Peyer's patch (tissue), 4 donors: ENCODE measurements at regions not wholly inside any gene's neighbourhood (a gene's known extent, or its start where the extent isn't known, plus 50 kb on each side); places are given as distances from the start of the nearest gene placed in this dataset.
A peak's percentile ranks its signal among the peaks of the same experiment; 100 is the strongest.

ENCODE experiments used
- DNase-seq, 3 donors: peaks; one replicate each; pipeline ENCODE4 v3.0.0-alpha.2; 2017 to 2019
- H3K27ac ChIP-seq, 4 donors: fragments of 200-600 bp; sonication (generic); one replicate each; pipeline ENCODE4 v1.5.1; 2016 to 2019
- H3K27me3 ChIP-seq, 2 donors: fragments of 200-600 bp; sonication (generic); one replicate each; pipeline ENCODE4 v1.5.1; 2019
- H3K36me3 ChIP-seq, 3 donors: fragments of 200-600 bp; sonication (generic); one replicate each; pipeline ENCODE4 v1.5.1; 2016 to 2019
- H3K4me1 ChIP-seq, 4 donors: fragments of 200-600 bp; sonication (generic); one replicate each; pipeline ENCODE4 v1.5.1; 2016 to 2019
- H3K4me3 ChIP-seq, 4 donors: fragments of 200-600 bp; sonication (generic); 1 replicate in 3 of 4; 2 replicates in 1 of 4; pipeline ENCODE4 v1.5.1; 2016 to 2019; ENCODE audit warnings: mild to moderate bottlenecking in 1 of 4
- H3K9me3 ChIP-seq, 4 donors: fragments of 200-600 bp; sonication (generic); one replicate each; pipeline ENCODE4 v1.5.1; 2016 to 2019; ENCODE audit warnings: mild to moderate bottlenecking in 1 of 4
- CTCF ChIP-seq, 6 experiments: fragments of 450-650 bp in 4 of 6; fragments of 200-600 bp in 2 of 6; sonication (generic) in 1 of 6; IDR thresholded peaks; one replicate each; pipeline ENCODE4 v1.5.1; 2017 to 2019; ENCODE audit warnings: antibody characterized with exemption in 6 of 6, mild to moderate bottlenecking in 3 of 6, moderate library complexity in 1 of 6
- POLR2A ChIP-seq, 2 donors: fragments of 450-650 bp; IDR thresholded peaks; one replicate each; pipeline ENCODE4 v1.5.1; 2017; ENCODE audit warnings: antibody characterized with exemption in 2 of 2, mild to moderate bottlenecking in 2 of 2, moderate library complexity in 2 of 2

DNA sequence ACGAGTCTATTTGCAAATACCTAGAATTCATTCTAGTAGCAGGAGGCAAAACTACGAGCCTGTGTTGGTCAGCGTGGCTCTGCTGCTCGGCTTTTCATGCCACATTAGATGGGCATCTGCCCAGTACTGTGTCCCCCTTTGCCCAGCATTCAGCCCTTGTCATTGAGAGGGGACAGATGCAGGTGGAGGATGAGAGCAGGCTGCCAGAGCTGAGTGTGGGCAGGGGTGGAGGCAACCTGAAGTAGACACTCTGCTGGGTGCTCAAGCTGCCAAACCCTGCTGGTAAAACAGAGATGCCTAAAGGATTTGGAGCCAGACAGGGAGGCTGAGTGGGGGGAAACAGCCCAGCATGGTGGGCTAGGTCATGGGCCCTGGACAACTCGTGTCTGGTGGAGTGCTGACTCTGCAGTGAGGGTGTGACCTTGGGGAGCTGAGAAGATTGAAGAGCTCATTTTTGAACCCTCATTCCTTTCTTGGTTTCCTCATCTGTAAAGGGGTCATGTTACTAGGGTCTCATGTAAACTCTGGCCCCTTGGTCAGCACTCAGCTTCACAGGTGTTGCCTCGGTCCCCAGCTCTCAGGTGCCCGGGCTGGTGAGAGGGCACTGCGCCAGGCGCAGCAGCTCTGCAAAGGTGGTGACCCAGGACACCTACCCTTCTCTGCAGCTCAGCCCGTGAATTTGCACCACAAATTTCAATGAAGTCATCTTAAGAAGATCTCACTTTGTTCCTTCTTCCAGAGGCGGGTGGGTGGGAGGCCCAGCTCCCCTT is 64.2 kb upstream of the BHLHE23 start:
- no peaks in the 10 kb centered on the region for H3K36me3 ChIP-seq
- DNase-seq: peak in 1 of 3 donors; percentile 25

DNA sequence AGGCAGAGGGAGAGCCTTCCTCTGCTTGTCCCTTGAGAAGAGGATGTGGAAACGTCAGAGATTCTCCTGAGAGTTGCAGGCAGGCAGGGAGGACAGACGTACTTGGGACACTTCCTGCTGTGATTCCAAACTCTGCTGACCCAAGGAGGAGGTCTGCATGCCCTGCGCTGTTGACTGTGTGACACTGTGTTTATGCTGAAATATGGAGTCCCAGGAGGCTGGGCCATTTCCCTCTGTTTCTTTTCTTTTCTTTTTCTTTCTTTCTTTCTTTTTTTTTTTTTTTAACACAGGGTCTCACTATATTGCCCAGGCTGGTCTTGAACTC is 63.5 kb upstream of the BHLHE23 start:
- DNase-seq: no peak
- no peak overlapping the region for H3K27ac ChIP-seq
- H3K4me1 ChIP-seq: no peaks in the 10 kb centered on the region
- TF ChIP-seq POLR2A (IDR thresholded peaks at IDR 0.05): no peak
- TF ChIP-seq CTCF (IDR thresholded peaks at IDR 0.05): no peak
- no peaks in the 10 kb centered on the region for H3K36me3 ChIP-seq
- no peak overlapping the region for H3K4me3 ChIP-seq
- H3K27me3 ChIP-seq: peaks cover 0 to 21% of the 10 kb centered on the region in 2 donors
- H3K9me3 ChIP-seq: no peaks in the 10 kb centered on the region

More for the DNA sequence above, 64.2 kb upstream of the BHLHE23 start:
- H3K4me3 ChIP-seq: no peak overlapping the region
- H3K27me3 ChIP-seq: peaks cover 0 to 21% of the 10 kb centered on the region in 2 donors
- no peak for TF ChIP-seq CTCF (IDR thresholded peaks at IDR 0.05)
- TF ChIP-seq POLR2A (IDR thresholded peaks at IDR 0.05): no peak
- no peaks in the 10 kb centered on the region for H3K4me1 ChIP-seq
- H3K9me3 ChIP-seq: no peaks in the 10 kb centered on the region
- H3K27ac ChIP-seq: no peak overlapping the region

DNA sequence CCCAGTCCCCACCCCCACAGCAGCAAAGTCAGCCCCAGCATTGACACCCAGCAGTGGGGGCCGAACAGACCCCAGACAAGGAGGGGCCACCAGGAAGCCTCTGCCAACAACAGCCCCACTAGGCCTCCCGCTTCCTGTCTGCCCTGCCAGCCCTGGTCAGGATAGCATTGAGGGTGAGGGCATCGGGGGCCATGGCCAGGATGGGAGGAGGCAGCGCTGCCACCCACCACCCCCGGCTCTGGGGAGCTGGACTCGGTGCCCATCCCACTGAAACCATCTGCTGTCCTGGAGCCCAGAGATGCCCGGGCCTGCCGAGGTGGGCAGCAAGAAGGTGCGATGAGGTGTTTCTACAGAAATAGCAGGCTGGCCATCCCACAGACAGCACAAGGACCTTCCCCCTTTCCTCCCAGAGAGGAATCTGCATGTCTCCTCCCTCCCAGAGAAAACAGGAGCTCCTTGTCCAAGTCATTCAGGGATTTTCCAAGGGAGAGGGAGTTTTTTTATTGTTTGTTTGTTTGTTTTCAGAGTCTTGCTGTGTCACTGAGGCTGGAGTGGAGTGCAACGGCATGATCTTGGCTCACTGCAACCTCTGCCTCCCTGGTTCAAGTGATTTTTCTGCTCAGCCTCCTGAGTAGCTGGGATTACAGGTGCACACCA is 62.1 kb upstream of the BHLHE23 start:
- H3K9me3 ChIP-seq: no peaks in the 10 kb centered on the region
- no peak overlapping the region for H3K4me3 ChIP-seq
- TF ChIP-seq POLR2A (IDR thresholded peaks at IDR 0.05) (no peak), CTCF (IDR thresholded peaks at IDR 0.05) (no peak)
- H3K27ac ChIP-seq: no peak overlapping the region
- no peaks in the 10 kb centered on the region for H3K36me3 ChIP-seq
- peaks cover 0 to 21% of the 10 kb centered on the region in 2 donors for H3K27me3 ChIP-seq
- DNase-seq: no peak
- no peaks in the 10 kb centered on the region for H3K4me1 ChIP-seq

- Histone ChIP-seq H3K27ac (no peak overlapping the region), H3K9me3 (no peaks in the 10 kb centered on the region), H3K36me3 (no peaks in the 10 kb centered on the region), H3K4me3 (no peak overlapping the region), H3K27me3 (peaks cover 0 to 17% of the 10 kb centered on the region in 2 donors), H3K4me1 (no peaks in the 10 kb centered on the region)
- no peak for DNase-seq
- TF ChIP-seq CTCF (IDR thresholded peaks at IDR 0.05) (no peak), POLR2A (IDR thresholded peaks at IDR 0.05) (no peak)
These were observed 61.2 kb upstream of the BHLHE23 start for GRCh38 chr20:63067721-63068560.

DNA sequence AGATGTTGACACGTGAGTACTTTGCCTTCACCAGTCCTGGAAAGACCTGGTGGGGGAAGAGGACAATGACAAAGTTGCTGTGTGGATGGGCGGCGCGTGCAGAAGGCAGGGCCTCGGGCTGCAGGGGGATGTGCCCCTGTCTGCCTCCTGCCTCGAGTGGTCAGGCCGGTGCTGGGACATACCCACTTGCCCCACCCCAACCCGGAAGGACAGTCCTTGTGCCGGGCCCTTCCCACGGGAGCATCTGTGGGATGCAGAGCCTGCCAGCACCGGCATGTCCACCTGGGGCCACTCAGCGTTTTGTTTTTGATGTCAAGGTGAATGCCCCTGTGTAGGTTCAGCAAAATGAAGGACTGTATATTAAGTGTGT is 60.5 kb upstream of the BHLHE23 start:
- H3K27me3 ChIP-seq: peaks cover 0 to 14% of the 10 kb centered on the region in 2 donors
- no peaks in the 10 kb centered on the region for H3K36me3 ChIP-seq
- H3K9me3 ChIP-seq: no peaks in the 10 kb centered on the region
- DNase-seq: no peak
- H3K4me3 ChIP-seq: no peak overlapping the region
- TF ChIP-seq POLR2A (IDR thresholded peaks at IDR 0.05): no peak
- no peak for TF ChIP-seq CTCF (IDR thresholded peaks at IDR 0.05)
- H3K4me1 ChIP-seq: no peaks in the 10 kb centered on the region
- no peak overlapping the region for H3K27ac ChIP-seq
